GM20431 (cell line): ENCODE measurements at regions not wholly inside any gene's neighbourhood (a gene's known extent, or its start where the extent isn't known, plus 50 kb on each side); places are given as distances from the start of the nearest gene placed in this dataset.

Source experiments
- in situ Hi-C: fragments of 300-500 bp; cut with MseI, MboI; formaldehyde crosslinking; loops from one replicate; pipeline ENCODE4 v1.15.0; 2020; ENCODE audit warnings: low sequenced_read_pairs; ENCODE audit not compliant: unreplicated experiment

GRCh38 chr20:51116765-51117686 is 94.1 kb upstream of the KCNG1 start:
- in situ Hi-C loops = no loop called here

GRCh38 chr20:51111290-51111689 is 88.4 kb upstream of the KCNG1 start:
- in situ Hi-C loops = no loop called here

- in situ Hi-C loops = no loop called here
Measured at GRCh38 chr20:51108638-51109363, 85.9 kb upstream of the KCNG1 start.

GRCh38 chr20:51106011-51106410 is 83.1 kb upstream of the KCNG1 start:
- in situ Hi-C loops = no loop called here

GRCh38 chr20:51104960-51105920 is 82.3 kb upstream of the KCNG1 start:
- in situ Hi-C loops = no loop called here

- in situ Hi-C loops = no loop called here
Measured at GRCh38 chr20:51100617-51101016, 77.7 kb upstream of the KCNG1 start.

- in situ Hi-C loops = no loop called here
Measured at GRCh38 chr20:51098284-51098810, 75.4 kb upstream of the KCNG1 start.

- in situ Hi-C loops = no loop called here
Measured at GRCh38 chr20:51097351-51098120, 74.6 kb upstream of the KCNG1 start.

GRCh38 chr20:51096582-51097267 is 73.8 kb upstream of the KCNG1 start:
- in situ Hi-C loops = no loop called here

GRCh38 chr20:51095633-51096521 is 73.0 kb upstream of the KCNG1 start:
- in situ Hi-C loops = no loop called here

- in situ Hi-C loops = no loop called here
Measured at GRCh38 chr20:51094221-51094620, 71.3 kb upstream of the KCNG1 start.

GRCh38 chr20:51093240-51093763 is 70.4 kb upstream of the KCNG1 start:
- in situ Hi-C loops = no loop called here

GRCh38 chr20:51092338-51092737 is 69.4 kb upstream of the KCNG1 start:
- in situ Hi-C loops = no loop called here

- in situ Hi-C loops = no loop called here
Measured at GRCh38 chr20:51091406-51092195, 68.7 kb upstream of the KCNG1 start.

GRCh38 chr20:51089840-51090239 is 66.9 kb upstream of the KCNG1 start:
- in situ Hi-C loops = no loop called here

- in situ Hi-C loops = no loop called here
Measured at GRCh38 chr20:51089272-51089781, 66.4 kb upstream of the KCNG1 start.
